ENCODE measurements at regions not wholly inside any gene's neighbourhood (a gene's known extent, or its start where the extent isn't known, plus 50 kb on each side); places are given as distances from the start of the nearest gene placed in this dataset.

- TF ChIP-seq CTCF (IDR thresholded peaks at IDR 0.05; ENCODE audit: low read depth, low read length): no peak
- no peak for TF ChIP-seq EZH2phosphoT487 (IDR thresholded peaks at IDR 0.05; ENCODE audit: low read depth)
These were observed 60.6 kb upstream of the CD44 start for GRCh38 chr11:35078470-35078735.

All from OCI-LY3 (cell line).